ENCODE measurements at regions not wholly inside any gene's neighbourhood (a gene's known extent, or its start where the extent isn't known, plus 50 kb on each side); places are given as distances from the start of the nearest gene placed in this dataset.

DNA sequence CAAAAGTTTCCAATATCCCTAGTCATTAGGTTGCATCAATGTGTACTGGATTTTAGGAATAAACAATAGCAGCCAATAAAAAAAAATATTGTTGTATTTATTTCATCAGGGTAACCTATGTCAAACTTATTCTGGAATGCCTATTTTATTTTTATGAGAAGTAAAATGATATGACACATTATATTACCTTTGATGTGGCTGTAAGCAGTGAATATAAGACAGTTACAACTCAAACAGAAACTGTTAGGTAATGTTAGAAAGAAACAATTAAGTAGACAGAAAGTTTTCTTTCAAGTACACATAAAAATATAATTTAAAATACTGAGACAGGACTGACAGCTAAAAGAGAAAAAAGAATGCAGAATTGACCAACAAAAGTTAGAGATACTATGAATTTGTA, 65.5 kb downstream of the GNG10 start:
- Histone ChIP-seq H3K27ac (no peak overlapping the region), H3K9me3 (peaks cover 0 to 22% (median 9%) of the 10 kb centered on the region in 11 donors), H3K4me3 (no peak overlapping the region), H3K27me3 (no peaks in the 10 kb centered on the region), H3K4me1 (no peaks in the 10 kb centered on the region), H3K36me3 (peaks cover 0 to 4% (median 0%) of the 10 kb centered on the region in 9 donors)
- TF ChIP-seq, protein P1, sequence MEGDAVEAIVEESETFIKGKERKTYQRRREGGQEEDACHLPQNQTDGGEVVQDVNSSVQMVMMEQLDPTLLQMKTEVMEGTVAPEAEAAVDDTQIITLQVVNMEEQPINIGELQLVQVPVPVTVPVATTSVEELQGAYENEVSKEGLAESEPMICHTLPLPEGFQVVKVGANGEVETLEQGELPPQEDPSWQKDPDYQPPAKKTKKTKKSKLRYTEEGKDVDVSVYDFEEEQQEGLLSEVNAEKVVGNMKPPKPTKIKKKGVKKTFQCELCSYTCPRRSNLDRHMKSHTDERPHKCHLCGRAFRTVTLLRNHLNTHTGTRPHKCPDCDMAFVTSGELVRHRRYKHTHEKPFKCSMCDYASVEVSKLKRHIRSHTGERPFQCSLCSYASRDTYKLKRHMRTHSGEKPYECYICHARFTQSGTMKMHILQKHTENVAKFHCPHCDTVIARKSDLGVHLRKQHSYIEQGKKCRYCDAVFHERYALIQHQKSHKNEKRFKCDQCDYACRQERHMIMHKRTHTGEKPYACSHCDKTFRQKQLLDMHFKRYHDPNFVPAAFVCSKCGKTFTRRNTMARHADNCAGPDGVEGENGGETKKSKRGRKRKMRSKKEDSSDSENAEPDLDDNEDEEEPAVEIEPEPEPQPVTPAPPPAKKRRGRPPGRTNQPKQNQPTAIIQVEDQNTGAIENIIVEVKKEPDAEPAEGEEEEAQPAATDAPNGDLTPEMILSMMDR (IDR thresholded peaks at IDR 0.05): no peak
- DNase-seq (no peak), ATAC-seq (no peak)
- intact Hi-C loops (cut with DNase I): no loop called here

DNA sequence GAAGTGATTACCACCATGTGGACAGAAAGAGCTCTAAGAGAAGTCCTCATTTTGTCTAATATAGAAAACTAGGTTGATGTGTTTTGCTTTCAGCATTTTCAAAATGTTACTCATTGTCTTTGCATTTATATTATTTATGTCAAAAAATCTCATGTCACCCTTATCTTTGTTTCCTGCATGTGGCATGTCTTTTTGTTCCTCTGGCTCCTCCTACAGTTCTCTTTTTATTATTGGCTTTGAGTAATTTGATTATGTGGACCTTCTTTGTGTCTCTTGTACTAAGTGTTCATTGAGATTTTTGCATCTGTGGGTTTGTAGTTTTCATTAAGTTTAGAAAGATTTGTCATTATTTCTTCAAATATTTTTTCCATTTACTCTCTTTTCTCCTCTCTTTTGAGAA, 58.8 kb downstream of the GNG10 start:
- Histone ChIP-seq H3K27me3 (no peaks in the 10 kb centered on the region), H3K4me1 (no peaks in the 10 kb centered on the region), H3K27ac (no peak overlapping the region), H3K9me3 (no peaks in the 10 kb centered on the region), H3K36me3 (no peaks in the 10 kb centered on the region), H3K4me3 (no peak overlapping the region)
- intact Hi-C loops (cut with DNase I): no loop called here
- TF ChIP-seq, protein P1 (IDR thresholded peaks at IDR 0.05): peak in 1 of 9 donors; percentile 23
- DNase-seq (no peak), ATAC-seq (no peak)

Data from heart right ventricle (tissue), 15 donors.